ENCODE measurements at regions not wholly inside any gene's neighbourhood (a gene's known extent, or its start where the extent isn't known, plus 50 kb on each side); places are given as distances from the start of the nearest gene placed in this dataset.

DNA sequence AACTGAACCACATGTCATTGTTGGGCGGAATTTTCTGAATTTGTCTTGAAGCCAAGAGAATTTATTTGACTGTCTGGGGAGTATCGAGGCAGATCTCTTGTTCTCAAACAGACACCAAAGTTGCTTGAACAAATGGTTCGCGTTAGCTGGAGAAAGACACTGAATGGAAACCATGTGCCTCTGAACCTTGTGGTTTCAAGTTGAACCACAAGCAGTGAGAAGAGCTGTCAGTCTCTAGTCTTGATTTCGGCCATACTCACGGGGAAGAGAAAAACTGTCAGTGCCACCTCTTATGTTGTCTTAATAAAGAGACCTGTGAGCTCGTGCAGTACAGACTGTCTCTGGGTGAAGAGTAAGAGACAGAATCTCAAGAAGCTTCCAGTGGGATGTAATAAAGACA lies 886.5 kb upstream of the SOX9 start:
- DNase-seq, result no peak

GRCh38 chr17:71237903-71238538 lies 882.8 kb upstream of the SOX9 start:
- no peak for DNase-seq

- DNase-seq, result no peak
Observed at GRCh38 chr17:71247441-71248015, 873.3 kb upstream of the SOX9 start.

- no peak for DNase-seq
Observed at GRCh38 chr17:71251276-71251675, 869.5 kb upstream of the SOX9 start.

GRCh38 chr17:71251951-71252350 lies 868.9 kb upstream of the SOX9 start:
- no peak for DNase-seq

DNA sequence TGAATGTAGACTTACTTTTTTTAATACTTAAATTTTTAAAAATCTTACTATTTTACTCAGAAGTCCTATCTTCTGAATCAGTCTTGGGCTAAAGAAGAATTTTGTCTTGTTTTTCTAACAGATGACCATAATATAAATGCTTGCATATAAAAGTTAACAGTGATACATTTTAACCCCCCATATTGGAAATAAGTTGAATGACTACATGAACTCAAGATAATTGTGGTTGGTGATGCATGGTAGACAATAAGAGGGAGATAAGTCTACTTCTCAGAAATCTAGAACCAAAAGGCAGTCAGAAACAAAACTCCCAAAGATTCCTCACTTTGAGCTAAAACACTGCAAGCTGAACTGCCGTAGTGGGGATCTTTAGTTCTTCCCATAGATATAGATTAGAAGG lies 868.4 kb upstream of the SOX9 start:
- no peak for DNase-seq

DNA sequence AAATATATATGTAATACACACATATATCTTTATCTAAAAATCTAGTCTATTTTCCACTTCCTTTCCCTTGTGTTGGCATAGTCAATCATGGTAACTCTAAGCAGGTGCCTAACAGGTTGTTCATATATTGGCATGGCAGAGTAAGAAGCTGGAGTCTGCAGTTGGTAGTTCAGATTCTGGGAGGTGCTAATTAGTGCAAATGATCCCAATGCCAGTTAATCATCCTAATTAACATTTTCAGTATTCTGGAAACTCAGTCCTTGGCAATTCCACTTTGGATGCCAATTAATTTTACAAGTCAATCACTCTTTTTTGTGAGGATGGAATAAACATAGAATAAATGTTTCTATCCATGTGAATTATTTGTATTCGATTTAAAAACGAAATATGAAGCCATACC lies 863.7 kb upstream of the SOX9 start:
- DNase-seq, result no peak

DNA sequence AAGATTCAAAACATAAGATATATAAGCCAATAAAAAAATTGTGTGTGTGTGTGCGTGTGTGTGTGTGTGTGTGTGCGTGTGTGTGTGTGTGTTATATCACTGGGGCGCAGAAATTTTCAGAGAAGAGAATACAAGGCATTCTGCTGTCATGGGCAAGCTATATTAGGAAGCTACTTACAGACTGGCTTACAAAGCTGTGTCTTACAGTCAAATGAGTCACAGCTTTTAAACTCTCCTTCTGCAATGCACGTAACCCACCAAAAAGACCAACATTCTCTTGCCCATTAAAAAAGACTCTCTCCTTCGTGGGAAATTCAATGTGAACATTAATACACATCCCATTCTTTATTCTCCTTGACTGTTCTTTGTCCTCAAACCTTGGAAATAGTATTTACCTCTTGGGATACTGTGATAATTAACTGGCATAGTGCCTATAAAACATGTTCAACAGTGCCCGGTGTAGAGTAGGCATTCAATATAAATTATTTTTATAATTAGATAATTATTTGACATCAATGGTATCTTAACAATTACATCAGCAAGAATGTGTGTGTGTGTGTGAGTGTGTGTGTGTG lies 860.4 kb upstream of the SOX9 start:
- no peak for DNase-seq

DNA sequence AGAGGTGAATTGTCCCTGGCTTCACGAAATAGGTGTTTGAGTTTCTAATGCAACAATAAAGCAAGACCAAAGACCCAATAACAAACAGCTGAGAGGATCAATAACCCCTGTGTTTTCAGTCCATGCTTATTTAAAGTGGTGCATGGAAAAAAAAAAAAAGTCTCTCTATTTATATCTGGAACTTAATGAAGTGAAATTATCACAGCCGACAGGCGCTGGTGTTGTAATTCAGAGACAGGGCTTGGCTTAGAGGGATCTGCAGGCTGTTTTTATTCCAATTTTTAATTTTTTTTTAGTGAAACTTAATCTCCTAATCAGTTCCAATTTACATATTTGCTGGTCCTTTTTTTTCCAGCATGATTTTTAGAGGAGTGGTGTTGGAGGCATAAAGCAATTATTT lies 858.2 kb upstream of the SOX9 start:
- DNase-seq, result no peak

GRCh38 chr17:71267668-71268067 lies 853.2 kb upstream of the SOX9 start:
- no peak for DNase-seq

DNA sequence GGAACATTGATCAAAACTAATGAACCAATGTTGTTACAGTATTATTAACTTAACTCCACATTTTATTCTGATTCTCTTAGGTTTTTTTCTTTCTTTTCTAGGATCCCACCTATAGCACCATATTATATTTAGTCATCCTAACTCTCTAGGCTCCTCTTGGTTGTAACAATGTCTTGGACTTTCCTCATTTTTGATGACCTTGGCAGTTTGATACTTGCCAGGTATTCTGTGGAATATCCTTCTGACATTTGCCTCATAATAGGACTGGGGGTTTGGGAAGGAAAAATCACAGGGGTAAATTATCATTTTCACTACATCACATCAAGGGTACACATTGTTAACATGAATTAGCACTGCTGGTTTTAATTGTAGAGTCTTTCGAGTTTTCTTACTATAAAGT lies 851.6 kb upstream of the SOX9 start:
- no peak for DNase-seq

GRCh38 chr17:71273441-71273840 lies 847.4 kb upstream of the SOX9 start:
- DNase-seq, result no peak

DNA sequence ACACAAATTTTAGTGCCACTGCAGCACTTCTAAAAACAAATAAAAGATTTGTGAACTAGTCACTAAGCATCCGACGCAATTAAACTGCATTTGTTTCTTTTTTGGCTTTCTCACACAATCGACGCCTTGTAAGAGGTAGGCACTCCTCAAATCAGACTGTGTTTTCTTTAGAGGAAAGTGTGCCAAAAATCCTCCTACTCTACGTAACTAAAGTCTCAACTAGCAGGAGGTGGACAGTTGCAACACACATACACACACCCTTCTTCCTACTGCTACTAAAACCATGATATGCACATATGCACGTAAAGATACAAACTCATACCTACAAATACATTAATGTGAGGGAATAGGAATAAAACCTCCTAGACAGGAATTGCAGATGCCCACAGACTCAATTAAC lies 844.7 kb upstream of the SOX9 start:
- DNase-seq, result no peak

DNA sequence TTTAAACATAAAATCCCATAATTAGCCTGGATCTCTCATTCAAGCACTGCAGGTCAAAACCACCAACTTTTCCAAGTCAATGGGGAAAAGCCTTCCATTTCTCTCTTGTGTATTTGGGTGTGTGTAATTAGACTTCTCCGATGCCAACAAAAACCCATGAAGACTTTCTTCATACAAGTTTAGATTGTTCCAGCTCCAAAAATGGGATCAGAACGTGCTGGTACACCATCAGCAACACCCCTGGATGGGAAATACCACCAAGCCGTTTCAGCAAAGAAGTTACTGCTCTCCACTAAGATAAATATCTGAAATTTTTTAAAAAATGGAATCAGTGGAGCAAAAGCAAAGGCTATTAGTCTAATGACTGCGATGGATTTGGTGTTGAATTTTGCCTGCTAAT lies 837.3 kb upstream of the SOX9 start:
- no peak for DNase-seq

DNA sequence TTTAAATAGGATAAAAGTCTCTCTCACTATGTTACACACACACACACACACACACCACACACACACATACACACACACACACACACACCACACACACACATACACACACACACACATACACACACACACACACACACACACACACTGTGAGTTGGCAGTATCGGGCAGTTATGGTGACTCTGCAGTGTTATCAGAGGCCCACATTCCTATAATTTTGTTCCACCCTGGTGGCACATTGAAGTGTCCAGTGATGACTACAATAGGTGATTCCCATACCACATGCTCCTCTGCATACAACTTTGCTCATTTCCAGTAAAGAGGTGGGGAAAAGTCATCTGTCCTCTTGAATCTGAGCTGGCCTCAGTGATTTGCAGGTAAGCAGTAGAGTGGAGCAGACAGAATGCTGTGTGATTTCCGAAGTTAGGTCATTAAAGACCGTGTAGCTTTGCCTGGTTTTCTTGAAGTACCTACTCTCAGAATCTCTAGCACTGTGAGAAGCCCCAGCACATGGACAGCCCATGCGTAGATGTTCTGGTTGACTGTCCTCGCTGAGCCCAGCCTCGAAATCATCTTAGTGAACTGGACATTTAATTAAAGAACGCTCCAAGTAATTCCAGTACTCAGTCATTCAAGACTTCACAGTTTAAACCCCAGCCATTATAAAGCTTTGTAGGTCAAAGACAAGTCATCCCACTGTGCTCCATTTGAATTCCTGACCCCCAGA lies 836.6 kb upstream of the SOX9 start:
- no peak for DNase-seq

- DNase-seq, result no peak
Observed at GRCh38 chr17:71286625-71287024, 834.2 kb upstream of the SOX9 start.

DNA sequence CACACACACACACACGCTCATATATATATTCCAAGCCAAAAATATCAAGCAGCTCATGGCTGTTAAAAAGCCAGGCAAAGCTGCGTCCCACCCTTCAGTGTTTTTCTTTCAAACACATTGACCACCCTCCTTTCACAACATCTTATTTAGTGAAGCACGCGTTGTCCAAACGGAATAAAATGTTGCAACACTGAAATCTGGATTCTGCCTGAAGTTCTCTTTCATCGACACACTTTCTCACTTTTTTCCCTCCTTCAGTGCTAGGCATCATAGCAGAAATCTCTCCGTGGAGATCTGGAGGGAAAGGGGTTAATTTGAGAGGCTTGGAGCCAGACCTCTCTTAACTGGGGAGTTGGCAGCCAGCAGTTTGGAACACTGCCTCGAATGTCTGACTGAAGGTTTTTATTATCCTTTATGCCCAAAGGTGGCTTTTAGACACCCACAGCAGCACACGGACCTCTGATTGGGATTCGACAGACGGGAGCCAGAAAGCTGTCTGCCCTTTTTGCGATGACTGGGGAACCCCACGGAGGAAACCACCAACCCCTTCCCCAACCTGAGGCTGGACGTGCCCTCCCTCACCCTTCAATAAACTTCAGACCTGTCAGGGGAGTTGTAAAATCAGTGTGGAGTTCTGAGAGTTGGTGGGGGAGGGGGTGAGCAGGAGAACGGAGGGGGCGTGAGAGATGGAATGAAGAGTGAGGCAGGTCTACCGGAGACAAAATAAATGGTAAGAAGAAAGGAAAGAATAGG lies 833.6 kb upstream of the SOX9 start:
- no peak for DNase-seq

GRCh38 chr17:71292006-71292405 lies 828.8 kb upstream of the SOX9 start:
- DNase-seq, result no peak

DNA sequence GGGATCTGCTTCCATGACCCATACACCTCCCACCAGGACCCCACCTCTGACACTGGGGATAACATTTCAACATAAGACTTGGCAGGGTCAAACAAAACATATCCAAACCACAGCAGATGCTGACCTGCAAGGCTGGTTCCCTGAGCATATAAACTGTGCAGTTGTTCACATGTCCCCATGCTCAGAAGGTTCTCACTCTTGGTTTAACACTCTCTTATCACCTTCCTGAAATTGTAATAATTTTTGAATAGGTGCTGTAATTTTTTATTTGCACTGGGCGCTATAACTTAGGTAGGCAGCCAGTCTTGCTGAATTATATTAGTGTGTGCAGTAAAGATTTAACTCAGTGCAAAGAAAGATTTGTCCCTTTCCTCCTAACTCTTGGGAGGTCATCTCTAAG lies 824.8 kb upstream of the SOX9 start:
- DNase-seq, result no peak

DNA sequence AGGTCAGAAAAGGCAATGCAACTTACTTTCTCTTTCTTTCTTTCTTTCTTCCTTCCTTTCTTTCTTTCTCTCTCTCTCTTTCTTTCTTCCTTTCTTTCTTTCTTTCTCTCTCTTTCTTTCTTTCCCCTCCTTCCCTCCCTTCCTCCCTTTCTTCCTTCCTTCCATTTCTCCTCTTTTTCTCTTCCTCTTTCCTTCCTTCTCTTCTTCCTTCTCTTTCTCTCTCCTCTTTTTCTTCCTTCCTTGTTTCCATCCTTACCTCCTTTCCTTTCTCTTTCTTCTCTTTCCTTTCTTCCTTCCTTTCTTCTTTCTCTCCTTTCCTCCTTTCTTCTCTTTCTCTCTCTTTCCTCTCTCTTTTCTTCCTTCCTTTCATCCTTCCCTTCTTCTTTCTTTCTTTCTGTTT lies 819.8 kb upstream of the SOX9 start:
- DNase-seq, result no peak

- DNase-seq, result no peak
Observed at GRCh38 chr17:71302721-71303549, 817.9 kb upstream of the SOX9 start.

DNA sequence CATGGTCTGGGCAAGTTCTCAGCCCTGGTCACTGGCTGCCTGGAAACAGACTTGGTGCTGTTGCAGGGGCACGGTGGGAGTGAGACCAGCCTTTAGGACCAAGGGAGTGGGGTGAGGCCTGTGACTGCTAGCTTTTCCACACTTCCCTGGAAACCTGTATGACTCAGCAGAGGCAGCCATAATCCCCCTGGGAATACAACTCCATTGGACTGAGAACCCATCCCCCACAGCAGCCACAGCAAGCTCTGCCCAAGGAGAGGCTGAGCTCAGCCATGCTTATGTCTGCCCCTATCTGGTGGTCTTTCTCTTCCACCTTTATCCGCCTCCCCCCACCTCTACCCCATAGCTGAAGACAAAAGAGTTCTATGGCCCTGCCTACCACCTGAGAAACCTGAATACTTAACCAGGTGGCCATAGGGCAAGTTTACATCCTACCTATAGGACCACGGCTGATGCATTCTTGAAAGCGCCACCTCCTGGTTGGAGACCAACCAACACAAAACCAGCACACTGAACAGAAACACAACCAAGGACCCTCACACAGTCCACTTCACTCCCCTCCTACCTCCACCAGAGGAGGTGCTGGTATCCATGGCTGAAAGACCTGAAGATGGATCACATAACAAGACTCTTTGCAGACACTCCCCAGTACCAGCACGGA lies 816.2 kb upstream of the SOX9 start:
- DNase-seq, result no peak
